Right ventricle myocardium inferior (tissue), 1 donor: ENCODE measurements at regions not wholly inside any gene's neighbourhood (a gene's known extent, or its start where the extent isn't known, plus 50 kb on each side); places are given as distances from the start of the nearest gene placed in this dataset.

Experiments used
- ATAC-seq: fragments of 200-7000 bp; cut with Tn5 transposase; one replicate; pipeline ENCODE4 v1.9.1; 2020; ENCODE audit warnings: mild to moderate bottlenecking, moderate library complexity
- DNase-seq: peaks from one replicate; pipeline ENCODE4 v3.0.0; 2021; ENCODE audit errors: missing footprints
- intact Hi-C: fragments of 100-400 bp; cut with DNase I; formaldehyde crosslinking; loops from one replicate; pipeline ENCODE4 v1.11.0; 2022
- donor health status: DM: no; HTN: yes; CAD: no; lungs with severe emphysema.

DNA sequence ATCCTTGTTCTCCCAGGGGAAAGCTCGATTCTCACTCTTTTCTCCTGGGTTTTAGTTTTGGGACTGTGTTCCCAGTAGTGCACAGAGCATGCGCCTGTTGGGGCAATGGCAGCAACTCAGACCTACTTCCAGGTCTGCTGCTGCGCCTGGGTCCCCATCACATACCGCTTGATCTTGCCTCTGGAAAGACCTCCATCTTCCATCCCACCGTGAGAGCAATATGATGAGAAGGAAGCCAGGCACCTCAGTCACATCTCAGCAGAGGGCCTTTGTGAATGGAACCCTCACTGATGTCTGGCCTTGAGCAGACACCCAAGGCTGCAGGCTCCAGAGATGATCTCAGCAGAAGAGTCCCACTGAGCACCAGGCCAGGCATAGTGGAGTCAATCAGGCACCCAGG, 176.8 kb upstream of the ZNF507 start:
- ATAC-seq = no peak
- DNase-seq = no peak
- intact Hi-C loops = no loop called here

DNA sequence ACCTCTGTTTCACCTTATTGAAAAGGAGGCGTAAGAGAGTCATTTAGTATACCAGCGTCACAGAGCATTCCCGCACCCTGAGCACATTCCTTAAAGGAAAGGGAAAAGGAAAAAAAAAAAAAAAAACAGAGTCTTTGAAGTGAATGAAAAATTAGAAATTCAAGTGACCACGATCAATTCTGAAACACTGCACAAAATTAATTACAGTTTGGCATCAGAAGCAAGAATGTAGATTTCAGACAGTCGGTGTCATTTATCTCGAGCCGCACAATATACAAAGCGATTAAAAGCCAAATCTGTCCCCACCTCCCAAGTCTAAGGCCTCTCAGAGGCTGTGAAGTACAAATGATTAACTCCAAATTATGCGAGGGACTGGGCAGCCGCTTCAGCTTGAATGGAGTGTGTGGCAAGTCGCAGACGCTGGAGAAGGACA, 173.7 kb upstream of the ZNF507 start:
- intact Hi-C loops = no loop called here
- ATAC-seq (no peak), DNase-seq (no peak)

DNA sequence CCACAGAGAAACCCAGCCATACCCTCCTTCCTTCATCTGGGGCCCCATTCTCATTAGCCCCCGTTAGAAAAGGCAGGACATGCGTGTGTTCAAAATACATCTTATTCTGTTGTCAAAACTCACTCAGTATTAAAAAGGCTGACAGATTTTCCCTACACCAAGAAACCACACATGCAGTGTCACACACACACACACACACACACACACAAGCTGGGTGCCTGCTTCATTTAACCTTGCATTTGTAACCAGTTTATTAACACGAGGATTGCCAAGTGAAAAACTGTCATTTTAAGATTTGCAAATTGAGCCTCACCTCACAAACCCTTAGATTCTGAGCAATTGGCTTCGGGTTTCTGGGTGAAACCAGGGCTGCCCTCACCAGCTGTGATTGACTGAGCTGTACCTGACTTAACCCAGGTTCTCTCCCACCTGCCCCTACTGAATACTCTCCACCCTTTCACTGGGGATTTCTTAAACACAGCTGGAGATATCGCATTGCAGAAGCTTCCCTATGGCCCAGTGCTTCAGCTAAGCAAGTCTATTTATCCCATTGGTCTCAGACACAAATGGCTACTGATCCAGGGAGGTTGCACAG, 172.7 kb upstream of the ZNF507 start:
- intact Hi-C loops = no loop called here
- ATAC-seq (no peak), DNase-seq (no peak)

DNA sequence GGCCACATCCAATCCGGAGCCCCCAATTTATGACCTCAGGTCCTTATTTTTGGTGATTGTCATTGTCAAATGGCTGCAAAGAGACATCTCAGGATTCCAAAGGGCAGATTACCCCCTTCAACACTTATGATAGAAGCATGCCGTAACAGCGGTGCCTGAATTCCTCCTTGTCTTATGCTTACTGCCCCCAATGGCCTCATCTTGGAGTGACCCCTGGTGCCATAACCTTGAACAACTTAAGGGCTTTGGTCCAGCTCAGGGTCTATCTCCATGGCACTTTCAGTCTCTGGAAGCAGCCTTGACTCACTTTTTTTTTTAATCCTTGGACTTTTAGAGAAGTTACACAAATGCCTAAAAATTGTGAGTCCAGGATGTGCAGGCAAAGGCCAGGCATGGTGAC, 171.6 kb upstream of the ZNF507 start:
- no peak for DNase-seq
- no peak for ATAC-seq
- intact Hi-C loops = no loop called here

DNA sequence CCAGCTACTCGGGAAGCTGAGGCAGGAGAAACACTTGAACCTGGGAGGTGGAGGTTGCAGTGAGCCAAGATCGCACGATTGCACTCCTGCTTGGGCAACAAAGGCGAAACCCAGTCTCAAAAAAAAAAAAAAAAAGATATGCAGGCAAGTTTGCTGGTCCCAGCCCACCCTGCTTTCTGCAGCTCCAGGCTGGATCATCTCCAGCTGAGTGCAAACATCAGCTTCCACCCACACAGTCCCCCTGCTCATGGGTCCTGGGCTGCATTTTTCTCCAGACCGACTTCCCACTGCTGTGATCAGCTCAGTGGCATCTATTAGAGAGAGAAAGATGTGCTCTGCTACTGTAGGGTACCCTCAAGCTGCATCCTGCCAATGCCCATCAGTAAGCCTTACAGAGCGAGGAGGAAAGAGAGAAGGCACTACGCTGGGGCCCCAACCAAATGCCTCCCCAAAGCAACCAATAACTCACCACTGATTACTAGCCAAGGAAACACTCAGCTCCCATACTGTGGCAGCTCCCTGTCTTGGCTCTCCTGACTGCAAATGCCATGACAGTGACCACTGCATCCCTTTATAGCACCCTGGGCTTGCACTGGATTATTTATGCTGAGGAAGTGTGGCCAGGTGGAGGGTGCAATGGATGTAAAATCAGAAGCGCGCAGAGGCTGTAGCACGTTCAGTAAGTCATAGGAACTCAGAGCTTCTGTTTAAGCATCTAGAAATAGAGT, 170.9 kb upstream of the ZNF507 start:
- ATAC-seq = no peak
- intact Hi-C loops = no loop called here
- no peak for DNase-seq

DNA sequence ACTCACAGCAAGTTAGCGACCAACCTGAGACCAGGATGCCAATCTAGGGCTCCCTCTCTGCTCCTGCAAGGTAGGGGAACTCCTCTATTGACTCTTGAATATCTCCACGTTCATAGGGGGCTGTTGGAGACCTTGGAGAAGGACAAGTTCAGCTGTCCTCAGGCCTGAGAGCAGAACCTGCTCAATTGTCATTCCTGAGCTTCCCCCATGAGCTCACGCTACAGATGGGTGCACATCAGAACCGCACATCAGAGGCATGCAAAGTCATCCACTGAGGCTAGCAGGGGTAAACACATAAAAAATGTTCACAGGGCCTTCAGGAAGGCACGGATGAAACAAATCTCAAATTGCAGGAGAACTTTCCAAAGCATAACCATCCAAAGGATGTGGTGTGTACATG, 168.8 kb upstream of the ZNF507 start:
- ATAC-seq (no peak), DNase-seq (no peak)
- intact Hi-C loops = no loop called here

DNA sequence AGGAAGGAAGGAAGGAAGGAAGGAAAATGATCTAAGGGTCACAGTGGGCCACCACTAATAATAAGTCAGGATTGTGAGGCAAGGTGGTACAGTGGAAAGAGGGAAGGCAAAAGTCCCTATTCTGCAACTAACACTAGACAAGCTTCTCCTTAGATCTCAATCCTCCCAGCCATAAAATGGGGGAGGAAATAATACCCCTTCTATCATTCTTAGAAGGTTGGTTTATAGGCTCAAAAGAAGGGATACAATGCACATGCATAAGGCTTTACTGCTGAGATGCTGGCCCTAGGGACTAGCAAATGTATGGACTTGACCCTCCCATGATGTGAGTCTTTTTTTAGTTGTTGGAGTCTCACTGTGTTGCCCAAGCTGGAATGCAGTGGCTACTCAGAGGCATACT, 167.7 kb upstream of the ZNF507 start:
- no peak for DNase-seq
- intact Hi-C loops = no loop called here
- ATAC-seq = no peak

DNA sequence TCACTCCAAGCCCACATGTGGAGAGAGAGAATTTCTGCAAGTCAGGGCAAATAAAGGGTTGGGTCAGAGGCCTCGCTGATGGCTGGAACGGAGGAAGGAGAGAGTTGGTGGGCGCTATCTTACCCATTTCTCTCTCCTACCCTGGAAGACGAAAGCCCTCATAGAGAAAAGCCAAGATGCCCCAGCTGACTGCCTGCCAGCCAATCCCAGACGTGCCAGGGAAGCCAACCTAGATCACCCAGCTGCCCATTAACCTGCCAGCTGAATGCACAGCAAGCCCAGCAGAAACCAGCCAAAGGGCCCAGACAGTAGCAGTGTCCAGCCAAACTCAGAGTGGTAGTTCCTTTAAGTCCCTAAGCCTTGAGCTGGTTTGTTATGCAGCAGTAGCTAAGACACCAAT, 167.0 kb upstream of the ZNF507 start:
- intact Hi-C loops = no loop called here
- ATAC-seq (no peak), DNase-seq (no peak)

DNA sequence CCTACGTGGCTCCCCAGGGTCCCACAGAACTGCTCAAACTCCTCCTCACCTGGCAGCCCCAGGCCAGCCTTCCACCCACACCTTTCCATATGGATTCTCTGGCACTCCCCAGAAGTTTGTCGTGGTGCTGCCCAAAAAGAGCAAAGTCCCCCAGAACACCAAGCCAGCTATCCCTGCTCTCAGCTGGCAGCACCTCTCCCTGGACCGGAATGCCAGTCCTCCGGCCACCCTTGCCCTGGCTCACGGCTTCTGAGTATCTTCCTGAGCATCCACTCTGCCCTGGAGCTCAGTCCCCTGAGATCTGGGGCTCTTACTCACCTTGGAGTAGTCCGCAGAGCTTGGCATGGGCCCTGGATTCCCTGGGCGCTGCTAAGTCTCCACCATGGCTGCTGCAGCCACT, 166.5 kb upstream of the ZNF507 start:
- ATAC-seq (no peak), DNase-seq (no peak)
- intact Hi-C loops = no loop called here

DNA sequence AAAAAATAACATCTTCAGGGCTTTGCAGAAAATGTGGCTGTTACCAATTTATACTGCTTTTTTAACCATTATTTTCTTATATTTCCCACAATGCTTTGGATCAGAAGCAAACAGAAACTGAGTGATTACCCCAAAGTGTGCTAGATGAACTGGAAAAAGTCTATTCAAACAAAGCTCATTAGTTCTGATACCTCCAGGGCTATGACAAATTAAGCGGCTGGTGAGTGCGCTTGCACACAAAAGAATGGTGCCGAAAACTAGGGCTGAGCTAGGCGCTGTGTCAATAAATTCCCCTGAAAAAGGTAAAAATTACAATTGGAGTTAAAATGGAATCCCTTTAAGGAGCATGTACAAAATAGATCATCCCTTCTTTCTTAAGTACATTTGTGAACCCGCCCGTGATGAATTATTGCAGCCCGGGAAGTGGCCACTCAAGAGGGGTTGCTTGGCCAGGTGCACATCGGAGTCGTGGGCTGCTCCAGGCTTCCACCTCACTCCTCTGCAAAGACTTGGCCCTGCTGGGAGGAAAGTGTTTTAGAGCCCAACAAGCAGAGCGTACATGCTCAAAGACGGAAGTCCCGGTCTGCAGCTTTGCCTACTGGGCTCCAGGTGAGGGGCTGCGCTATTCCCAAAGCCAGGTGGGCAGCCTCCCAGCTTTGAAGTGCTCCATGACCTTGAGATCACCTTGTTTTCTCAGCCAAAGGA, 164.0 kb upstream of the ZNF507 start:
- ATAC-seq (no peak), DNase-seq (no peak)
- intact Hi-C loops = no loop called here

DNA sequence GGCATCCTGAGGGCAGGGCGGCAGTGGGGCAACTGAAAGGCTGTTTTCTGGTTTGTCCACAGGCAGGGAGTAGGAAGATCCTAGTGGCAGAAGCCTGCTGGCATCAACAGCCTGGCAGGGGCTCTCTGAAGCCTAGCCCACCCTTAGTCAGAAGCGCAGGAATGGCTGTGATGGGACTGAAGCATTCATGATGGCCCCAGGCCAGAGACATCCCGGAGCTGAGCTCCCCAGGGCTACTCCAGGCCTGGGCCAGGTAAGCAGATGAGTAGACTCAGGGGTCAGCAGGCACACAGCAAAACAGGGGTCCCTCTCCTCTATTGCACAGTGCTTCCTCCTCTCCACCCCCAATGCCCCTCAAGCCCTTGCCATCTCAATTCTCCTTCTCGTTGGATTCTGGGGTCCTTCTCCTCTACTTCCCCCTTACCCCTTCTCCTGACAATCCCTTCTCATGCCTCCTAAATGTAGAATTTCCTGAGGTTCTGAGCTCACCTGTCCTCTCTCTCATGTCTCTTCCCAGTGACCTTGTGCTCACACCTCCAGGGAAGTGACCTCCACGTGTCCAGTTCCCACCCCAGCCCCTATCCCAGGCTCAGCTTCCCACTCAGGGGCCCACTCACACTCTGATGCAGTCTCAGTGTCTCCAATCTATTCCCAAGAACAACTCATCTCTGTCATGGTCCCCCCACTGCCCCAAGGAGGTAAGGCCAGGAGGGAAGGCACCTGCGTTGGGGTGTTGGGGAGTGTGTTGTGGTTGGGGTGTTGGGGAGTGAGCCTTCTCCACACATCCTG, 158.7 kb upstream of the ZNF507 start:
- no peak for ATAC-seq
- intact Hi-C loops = no loop called here
- DNase-seq = no peak

DNA sequence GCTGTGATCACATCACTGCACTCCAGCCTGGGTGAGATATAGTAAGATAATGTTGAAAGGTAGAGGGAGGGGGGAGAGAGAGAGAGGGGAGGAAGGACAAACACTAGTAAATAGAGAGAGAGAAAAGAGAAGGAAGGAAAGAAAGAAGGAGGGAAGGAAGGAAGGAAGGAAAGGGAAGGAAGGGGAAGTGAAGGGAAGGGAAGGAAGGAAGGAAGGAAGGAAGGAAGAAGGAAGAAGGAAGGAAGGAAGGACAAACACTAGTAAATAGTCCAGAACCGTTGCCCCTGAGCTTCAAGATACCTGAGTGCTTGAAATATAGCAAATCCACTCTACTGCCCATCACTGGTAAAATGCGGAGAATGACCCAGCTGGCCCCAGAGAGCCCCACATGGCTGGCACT, 156.5 kb upstream of the ZNF507 start:
- ATAC-seq = no peak
- intact Hi-C loops = no loop called here
- no peak for DNase-seq

DNA sequence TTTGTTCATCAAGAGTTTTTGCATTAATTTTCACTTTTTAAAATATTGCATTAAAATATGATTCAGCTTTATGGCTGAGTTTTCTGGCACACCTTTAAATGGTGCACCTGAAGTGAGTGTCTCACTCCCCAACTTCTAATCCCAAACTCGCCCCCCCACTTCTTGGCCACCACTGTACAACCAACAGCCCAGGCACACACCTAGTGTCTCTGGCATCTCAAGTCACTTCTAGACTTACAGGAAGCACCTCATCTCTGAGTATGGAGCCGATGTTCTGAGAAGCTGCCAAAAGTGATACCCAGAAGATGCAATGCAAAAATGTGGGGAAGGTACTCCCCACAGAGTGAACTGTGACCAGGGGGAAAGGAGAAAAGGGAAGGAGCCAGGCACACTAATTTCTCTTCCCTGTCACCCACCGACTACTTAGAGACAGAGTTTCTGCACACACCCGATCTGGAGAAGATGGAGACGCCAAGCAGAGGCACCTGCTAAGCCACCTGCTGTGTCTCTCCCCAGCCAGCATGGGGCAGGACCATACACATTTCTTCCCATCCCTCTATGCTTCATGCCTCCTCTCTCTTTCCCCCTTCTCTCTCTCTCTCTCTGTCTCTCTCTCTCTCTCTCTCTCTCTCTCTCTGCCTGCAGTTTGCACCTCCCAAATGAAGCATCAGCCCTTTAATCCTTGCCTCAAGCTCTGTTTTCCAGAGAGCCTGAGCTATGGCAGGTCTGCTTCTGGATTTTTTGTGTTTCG, 155.3 kb upstream of the ZNF507 start:
- DNase-seq (no peak), ATAC-seq (no peak)
- intact Hi-C loops = no loop called here

DNA sequence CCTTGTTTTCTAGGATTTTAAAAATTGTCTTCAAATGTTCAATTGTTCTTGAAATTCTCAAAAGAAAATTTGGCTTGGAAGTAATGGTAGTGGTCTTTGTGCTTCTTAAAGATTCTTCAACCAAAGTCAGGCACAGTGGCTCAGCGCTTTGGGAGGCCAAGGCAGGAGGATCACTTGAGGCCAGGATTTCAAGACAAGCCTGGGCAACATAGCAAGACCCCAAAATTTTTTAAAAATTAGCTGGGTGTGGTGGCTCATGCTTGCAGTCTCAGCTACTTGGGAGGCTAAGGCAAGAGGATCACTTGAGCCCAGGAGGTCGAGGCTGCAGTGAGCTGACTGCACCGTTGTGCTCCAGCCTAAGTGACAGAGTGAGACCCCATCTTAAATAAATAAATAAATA, 153.5 kb upstream of the ZNF507 start:
- DNase-seq = no peak

DNA sequence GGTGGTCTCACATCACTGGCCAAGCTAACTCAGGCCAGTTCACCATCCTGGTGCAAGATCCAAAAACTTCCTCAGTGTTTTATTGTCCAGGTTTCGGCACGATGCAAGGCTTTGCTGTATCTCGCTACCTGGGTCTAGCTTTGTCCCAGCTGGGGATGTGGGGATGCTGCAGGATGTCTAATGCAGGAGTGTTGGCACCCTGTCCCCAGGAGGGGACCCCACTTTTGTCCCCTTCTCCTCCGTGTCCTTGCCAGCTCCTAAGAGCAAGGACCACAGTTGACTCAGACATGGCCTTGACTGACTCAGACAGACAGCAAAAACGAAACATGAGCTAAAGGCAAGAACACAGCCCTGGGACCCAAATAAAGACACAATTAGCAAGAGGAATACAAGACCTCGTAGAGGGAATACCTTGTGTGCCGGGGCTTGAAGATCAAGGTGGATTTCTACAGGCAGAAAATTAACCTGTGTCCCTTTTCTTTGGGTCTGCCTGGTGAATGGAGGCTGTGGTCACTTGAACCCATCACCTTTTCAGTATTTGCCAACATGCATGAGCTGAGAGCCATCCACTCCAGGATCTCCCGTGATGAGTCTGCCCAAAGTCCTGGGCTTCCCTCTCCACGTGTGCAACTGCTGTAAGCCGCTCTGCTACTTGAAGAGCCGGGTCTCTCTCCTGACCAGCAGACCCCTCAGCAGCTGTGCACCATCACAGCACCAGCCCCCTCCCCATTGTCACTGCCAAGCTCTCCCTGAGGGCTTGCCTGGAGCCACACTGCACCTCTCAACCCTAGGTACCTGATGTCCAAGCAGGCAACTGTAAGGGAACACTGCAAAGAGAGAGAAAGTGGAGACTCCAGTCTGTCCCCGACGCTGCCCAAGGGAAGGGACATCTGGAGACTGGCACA, 149.5 kb upstream of the ZNF507 start:
- ATAC-seq (no peak), DNase-seq (no peak)
- intact Hi-C loops = no loop called here

More for the DNA sequence above, 153.5 kb upstream of the ZNF507 start:
- ATAC-seq = no peak
- intact Hi-C loops = no loop called here

DNA sequence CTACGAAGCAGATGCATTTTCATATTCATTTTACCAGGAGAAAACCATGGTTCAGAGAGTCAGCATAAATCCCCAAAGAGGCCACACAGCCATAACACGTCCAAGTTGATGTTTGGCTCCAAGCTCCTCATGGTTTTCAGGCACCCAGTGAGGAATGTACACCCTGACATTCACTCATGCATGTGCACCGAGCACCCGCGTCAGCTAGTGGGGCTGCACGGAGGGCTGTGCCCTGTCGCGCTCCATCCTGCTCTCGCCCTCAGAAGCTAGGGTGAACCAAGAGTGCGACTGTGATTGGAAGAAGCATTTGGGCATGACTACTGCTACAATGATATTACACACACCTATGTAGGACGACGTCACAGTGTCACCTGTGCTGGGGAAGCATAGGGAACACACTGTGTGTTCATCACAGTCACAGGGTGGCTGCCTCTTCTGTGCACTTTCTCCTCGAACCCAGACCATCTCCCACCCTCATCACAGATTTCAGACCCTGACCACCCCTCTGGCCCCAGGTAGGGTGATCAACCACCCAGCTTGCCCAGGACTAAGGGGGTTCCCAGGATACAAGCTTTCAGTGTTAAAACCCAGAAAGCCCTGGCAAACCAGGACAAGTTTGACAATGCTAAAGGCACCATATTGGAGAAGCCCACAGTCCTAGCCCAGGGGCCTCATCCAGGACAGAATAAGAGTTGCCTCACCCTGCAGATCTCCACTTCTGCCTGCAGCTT, 148.6 kb upstream of the ZNF507 start:
- intact Hi-C loops = no loop called here
- no peak for DNase-seq
- ATAC-seq = no peak
